Mesenchymal stem cell (in vitro differentiated cells and primary cell): ENCODE measurements at regions not wholly inside any gene's neighbourhood (a gene's known extent, or its start where the extent isn't known, plus 50 kb on each side); places are given as distances from the start of the nearest gene placed in this dataset.
"Not testable (repeated sequence)": the region's sequence is repeated elsewhere in the genome, so short reads cannot be mapped to it uniquely, and the experiment has no call there.

Experiments
- DNase-seq: peaks from one replicate; pipeline ENCODE4 v3.0.0-alpha.2; 2013
- H2AFZ ChIP-seq: one replicate; pipeline ENCODE4 v1.6.1; 2013; ENCODE audit warnings: low read depth, mild to moderate bottlenecking, control low read depth, inconsistent platforms, low read length, moderate library complexity
- H2AK5ac ChIP-seq: 2 replicates; pipeline ENCODE4 v1.6.1; 2013; ENCODE audit warnings: low read length, moderate library complexity, mild to moderate bottlenecking, inconsistent platforms; ENCODE audit not compliant: severe bottlenecking
- H2BK120ac ChIP-seq: one replicate; pipeline ENCODE4 v1.6.1; 2013; ENCODE audit warnings: low read depth, mild to moderate bottlenecking, inconsistent platforms, low read length, moderate library complexity
- H2BK12ac ChIP-seq, 2 experiments: one replicate each; pipeline ENCODE4 v1.6.1; 2013; ENCODE audit warnings: inconsistent platforms in 2 of 2, low read length in 2 of 2, mild to moderate bottlenecking in 2 of 2, moderate library complexity in 2 of 2, control low read depth in 1 of 2
- H2BK15ac ChIP-seq: one replicate; pipeline ENCODE4 v1.6.1; 2013; ENCODE audit warnings: mild to moderate bottlenecking, low read depth, inconsistent platforms; ENCODE audit not compliant: poor library complexity, severe bottlenecking
- H2BK5ac ChIP-seq: 2 replicates; pipeline ENCODE4 v1.6.1; 2013; ENCODE audit warnings: low read depth, mild to moderate bottlenecking, low read length, control low read depth, inconsistent platforms; ENCODE audit not compliant: poor library complexity, severe bottlenecking
- H3K14ac ChIP-seq, 2 experiments: one replicate each; pipeline ENCODE4 v1.6.1; 2013; ENCODE audit warnings: inconsistent platforms in 2 of 2, low read length in 2 of 2, control low read depth in 1 of 2, mild to moderate bottlenecking in 1 of 2, moderate library complexity in 1 of 2
- H3K18ac ChIP-seq, 2 experiments: one replicate each; pipeline ENCODE4 v1.6.1; 2013; ENCODE audit warnings: inconsistent platforms in 2 of 2, low read length in 2 of 2, control low read depth in 1 of 2, low read depth in 1 of 2, mild to moderate bottlenecking in 1 of 2
- H3K23ac ChIP-seq, 2 experiments: one replicate each; pipeline ENCODE4 v1.6.1; 2013; ENCODE audit warnings: inconsistent platforms in 2 of 2, low read length in 2 of 2, mild to moderate bottlenecking in 2 of 2, moderate library complexity in 2 of 2, control low read depth in 1 of 2
- H3K27ac ChIP-seq: 2 replicates; pipeline ENCODE4 v1.5.1; 2013; ENCODE audit warnings: mild to moderate bottlenecking, moderate library complexity, low read length, control low read depth, inconsistent platforms; ENCODE audit not compliant: poor library complexity, severe bottlenecking
- H3K27me3 ChIP-seq, 2 experiments: 2 replicates each; pipeline versions ENCODE4 v1.6.1 to v1.7.0; 2013; ENCODE audit warnings: low read length in 2 of 2, mild to moderate bottlenecking in 2 of 2, moderate library complexity in 2 of 2, control low read depth in 1 of 2, inconsistent platforms in 1 of 2; ENCODE audit not compliant: control insufficient read depth in 1 of 2, insufficient read depth in 1 of 2
- H3K36me3 ChIP-seq, 2 experiments: 2 replicates each; pipeline versions ENCODE4 v1.6.1 to v1.7.0; 2013; ENCODE audit warnings: low read length in 2 of 2, control low read depth in 1 of 2, inconsistent platforms in 1 of 2, low read depth in 1 of 2, mild to moderate bottlenecking in 1 of 2; ENCODE audit not compliant: insufficient read depth in 2 of 2, control insufficient read depth in 1 of 2
- H3K4ac ChIP-seq, 2 experiments: one replicate each; pipeline ENCODE4 v1.6.1; 2013; ENCODE audit warnings: inconsistent platforms in 2 of 2, low read length in 2 of 2, mild to moderate bottlenecking in 2 of 2, moderate library complexity in 2 of 2, control low read depth in 1 of 2, low read depth in 1 of 2
- H3K4me1 ChIP-seq: 2 replicates; pipeline ENCODE4 v1.6.1; 2013; ENCODE audit warnings: low read depth, low read length, control low read depth; ENCODE audit not compliant: control insufficient read depth, insufficient read depth
- H3K4me2 ChIP-seq: 2 replicates; pipeline ENCODE4 v1.6.1; 2013; ENCODE audit warnings: low read length, mild to moderate bottlenecking, inconsistent platforms; ENCODE audit not compliant: poor library complexity, severe bottlenecking
- H3K4me3 ChIP-seq, 2 experiments: 2 replicates each; pipeline versions ENCODE4 v1.5.1 to v1.7.0; 2013; ENCODE audit warnings: low read length in 2 of 2, mild to moderate bottlenecking in 2 of 2, control low read depth in 1 of 2, low read depth in 1 of 2; ENCODE audit not compliant: insufficient read depth in 1 of 2
- H3K79me1 ChIP-seq: replicated peaks from 2 replicates; pipeline ENCODE4 v1.6.1; 2013; ENCODE audit warnings: mild to moderate bottlenecking, control low read depth, low read length, inconsistent platforms; ENCODE audit not compliant: poor library complexity, severe bottlenecking
- H3K9ac ChIP-seq: 2 replicates; pipeline ENCODE4 v1.7.0; 2013; ENCODE audit warnings: mild to moderate bottlenecking, low read length, moderate library complexity
- H3K9me3 ChIP-seq: 2 replicates; pipeline ENCODE4 v1.7.0; 2013; ENCODE audit warnings: mild to moderate bottlenecking, low read length; ENCODE audit not compliant: control insufficient read depth
- H4K8ac ChIP-seq: one replicate; pipeline ENCODE4 v1.6.1; 2013; ENCODE audit warnings: inconsistent platforms, mild to moderate bottlenecking, low read length, moderate library complexity
- H4K91ac ChIP-seq: one replicate; pipeline ENCODE4 v1.6.1; 2013; ENCODE audit warnings: mild to moderate bottlenecking, low read length, inconsistent platforms
- WGBS: methylation state at CpG from one replicate; pipeline ENCODE4 v1.1.7; 2013; ENCODE audit warnings: mixed read lengths; 5-methylcytosine and 5-hydroxymethylcytosine counted together

DNA sequence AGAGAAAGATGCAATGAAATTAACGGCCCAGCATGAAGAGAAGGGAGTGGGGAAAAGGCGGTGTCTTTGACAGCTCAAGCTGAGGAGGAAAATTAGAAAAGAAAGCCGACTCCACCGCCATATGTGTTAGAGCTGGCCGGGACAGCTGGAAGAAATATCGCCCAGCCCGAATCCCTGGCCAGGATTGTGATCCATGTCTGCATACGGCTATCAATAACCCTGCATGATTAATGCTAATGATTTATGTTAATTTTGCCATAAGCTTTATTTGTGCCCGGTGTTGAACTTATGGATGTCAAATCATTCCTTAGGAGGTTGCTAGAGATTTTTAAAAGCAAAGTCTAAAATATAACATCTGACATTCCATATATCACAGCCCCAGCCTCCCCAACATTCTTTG, 263.4 kb upstream of the ZNF507 start:
- DNase-seq = no peak
- no peak overlapping the region for H3K9ac ChIP-seq
- no peak overlapping the region for H2BK12ac ChIP-seq
- H2AFZ ChIP-seq = no peak overlapping the region
- H3K4me3 ChIP-seq = no peak overlapping the region
- no peak overlapping the region for H2AK5ac ChIP-seq
- H3K27me3 ChIP-seq = no peaks in the 10 kb centered on the region
- no peak overlapping the region for H3K27ac ChIP-seq
- H4K8ac ChIP-seq = no peak overlapping the region
- 92% methylated on average over 8 of the region's 9 CpGs for whole genome bisulfite sequencing
- H3K14ac ChIP-seq = no peak overlapping the region
- H4K91ac ChIP-seq = no peak overlapping the region
- H2BK120ac ChIP-seq = no peak overlapping the region
- H3K23ac ChIP-seq = no peak overlapping the region
- no peak overlapping the region for H3K4me2 ChIP-seq
- no peak overlapping the region for H2BK5ac ChIP-seq
- H2BK15ac ChIP-seq = no peak overlapping the region
- no peaks in the 10 kb centered on the region for H3K36me3 ChIP-seq
- H3K79me1 ChIP-seq = no peaks in the 10 kb centered on the region
- no peaks in the 10 kb centered on the region for H3K4me1 ChIP-seq
- H3K4ac ChIP-seq = no peak overlapping the region
- no peaks in the 10 kb centered on the region for H3K9me3 ChIP-seq
- H3K18ac ChIP-seq = no peak overlapping the region

DNA sequence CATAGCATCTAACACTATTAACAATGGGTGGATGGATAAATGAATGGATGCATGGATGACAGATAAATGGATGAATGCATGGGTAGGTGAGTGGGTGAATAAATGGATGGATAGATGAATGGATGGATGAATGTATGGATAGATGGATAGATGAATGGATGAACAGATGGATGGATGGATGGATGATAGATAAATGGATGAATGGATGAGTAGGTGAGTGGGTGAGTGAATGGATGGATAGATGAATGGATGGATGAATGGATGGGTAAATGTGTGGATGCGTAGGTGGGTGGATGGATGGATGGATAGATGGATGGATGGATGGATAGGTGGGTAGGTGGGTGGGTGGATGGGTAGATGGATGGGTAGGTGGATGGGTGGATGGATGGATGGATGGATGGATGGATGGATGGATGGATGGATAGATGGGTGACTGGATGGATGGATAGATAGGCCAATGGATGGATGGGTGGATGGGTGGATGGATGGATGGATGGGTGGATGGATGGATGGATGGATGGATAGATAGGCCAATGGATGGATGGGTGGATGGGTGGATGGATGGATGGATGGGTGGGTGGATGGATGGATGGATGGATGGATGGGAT, 260.6 kb upstream of the ZNF507 start:
- H3K79me1 ChIP-seq, H2BK12ac ChIP-seq, H3K4me2 ChIP-seq, H3K27ac ChIP-seq, H4K8ac ChIP-seq, H3K4ac ChIP-seq, H3K23ac ChIP-seq, H2AK5ac ChIP-seq, H3K27me3 ChIP-seq, H3K18ac ChIP-seq, H2AFZ ChIP-seq, H2BK120ac ChIP-seq, DNase-seq, H4K91ac ChIP-seq, H3K9ac ChIP-seq, H3K36me3 ChIP-seq, H3K4me1 ChIP-seq, H3K14ac ChIP-seq, H3K9me3 ChIP-seq, H2BK5ac ChIP-seq, H3K4me3 ChIP-seq, H2BK15ac ChIP-seq: not testable (repeated sequence)
- WGBS = 82% methylated on average over 1 of the region's 1 CpG

DNA sequence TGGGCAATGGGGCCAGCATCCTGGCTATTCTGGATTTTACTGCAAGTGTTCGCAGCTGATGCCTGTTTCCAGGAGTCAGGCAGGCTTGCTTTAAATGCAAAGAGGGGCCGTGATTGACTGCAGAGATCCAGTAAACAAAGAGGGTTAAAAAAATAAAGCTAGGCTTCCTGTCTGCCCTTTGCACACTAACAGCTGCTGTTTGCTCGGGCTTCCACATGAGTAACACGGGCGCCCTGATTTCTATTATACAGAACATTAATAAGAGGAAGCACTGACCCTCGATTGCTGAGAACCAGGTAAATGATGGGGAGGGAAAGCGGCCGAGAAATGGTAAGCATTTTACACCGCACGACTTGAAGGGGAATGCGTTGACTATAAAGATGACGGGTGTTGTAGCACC, 254.2 kb upstream of the ZNF507 start:
- Histone ChIP-seq H4K8ac (no peak overlapping the region), H3K27ac (no peak overlapping the region), H4K91ac (no peak overlapping the region), H3K9me3 (no peaks in the 10 kb centered on the region), H3K27me3 (no peaks in the 10 kb centered on the region), H2BK12ac (no peak overlapping the region), H2BK5ac (no peak overlapping the region), H3K4me1 (no peaks in the 10 kb centered on the region), H2AFZ (no peak overlapping the region), H3K79me1 (no peaks in the 10 kb centered on the region), H3K9ac (no peak overlapping the region), H3K4me2 (no peak overlapping the region), H3K23ac (no peak overlapping the region), H2BK120ac (no peak overlapping the region), H3K18ac (no peak overlapping the region), H3K14ac (no peak overlapping the region), H3K4ac (no peak overlapping the region), H3K4me3 (no peak overlapping the region), H2AK5ac (no peak overlapping the region), H2BK15ac (no peak overlapping the region), H3K36me3 (no peaks in the 10 kb centered on the region)
- WGBS = 41% methylated on average over 12 of the region's 12 CpGs
- DNase-seq = peak; percentile 54

DNA sequence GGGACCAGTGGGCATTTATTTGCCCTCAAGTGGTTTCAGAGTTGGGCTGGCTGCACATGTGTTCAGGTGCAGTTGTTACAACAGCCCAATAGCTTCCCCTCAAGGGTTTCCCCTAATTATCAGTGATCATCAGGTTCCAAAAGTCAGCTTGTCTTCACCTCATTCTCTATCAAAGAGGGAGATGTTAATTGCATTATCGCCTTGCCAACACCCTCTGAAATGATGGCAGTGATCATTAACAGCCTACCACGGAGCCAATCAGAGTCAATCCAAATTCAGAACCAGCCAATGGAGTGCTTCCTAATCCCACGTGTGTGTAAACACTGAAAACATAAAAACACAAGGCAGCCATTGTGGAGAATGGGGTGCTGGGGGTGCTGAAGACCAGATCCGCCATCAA, 248.4 kb upstream of the ZNF507 start:
- H4K8ac ChIP-seq = no peak overlapping the region
- H3K79me1 ChIP-seq = no peaks in the 10 kb centered on the region
- 72% methylated on average over 4 of the region's 4 CpGs for WGBS
- H2AFZ ChIP-seq = no peak overlapping the region
- H3K27ac ChIP-seq = no peak overlapping the region
- H3K4ac ChIP-seq = no peak overlapping the region
- H3K4me3 ChIP-seq = no peak overlapping the region
- H2AK5ac ChIP-seq = no peak overlapping the region
- H3K9ac ChIP-seq = no peak overlapping the region
- no peak overlapping the region for H3K4me2 ChIP-seq
- no peak overlapping the region for H2BK15ac ChIP-seq
- no peak for DNase-seq
- peak overlapping the region in 1 of 2 experiments; percentile 21 for H3K18ac ChIP-seq
- no peak overlapping the region for H2BK5ac ChIP-seq
- no peak overlapping the region for H3K14ac ChIP-seq
- no peak overlapping the region for H4K91ac ChIP-seq
- H3K36me3 ChIP-seq = no peaks in the 10 kb centered on the region
- no peak overlapping the region for H2BK12ac ChIP-seq
- no peaks in the 10 kb centered on the region for H3K27me3 ChIP-seq
- peaks cover 3% of the 10 kb centered on the region for H3K9me3 ChIP-seq
- no peak overlapping the region for H3K23ac ChIP-seq
- no peaks in the 10 kb centered on the region for H3K4me1 ChIP-seq
- H2BK120ac ChIP-seq = no peak overlapping the region
